Endothelial cell (in vitro differentiated cells): ENCODE measurements at regions not wholly inside any gene's neighbourhood (a gene's known extent, or its start where the extent isn't known, plus 50 kb on each side); places are given as distances from the start of the nearest gene placed in this dataset.
"Not testable (repeated sequence)": the region's sequence is repeated elsewhere in the genome, so short reads cannot be mapped to it uniquely, and the experiment has no call there.

Source experiments
- DNase-seq: peaks from one replicate; pipeline ENCODE4 v3.0.0; 2021; ENCODE audit warnings: low spot score
- H3K27ac Mint-ChIP-seq: one replicate; pipeline ENCODE4 v1.8.0; 2021; ENCODE audit warnings: mixed read lengths, inconsistent platforms; ENCODE audit not compliant: unreplicated experiment
- H3K27me3 Mint-ChIP-seq: one replicate; pipeline ENCODE4 v1.8.0; 2021; ENCODE audit warnings: mild to moderate bottlenecking, moderate library complexity, mixed read lengths, inconsistent platforms; ENCODE audit not compliant: unreplicated experiment
- H3K36me3 Mint-ChIP-seq: one replicate; pipeline ENCODE4 v1.8.0; 2021; ENCODE audit warnings: mild to moderate bottlenecking, low read depth, mixed read lengths, inconsistent platforms; ENCODE audit not compliant: unreplicated experiment
- H3K4me1 Mint-ChIP-seq: one replicate; pipeline ENCODE4 v1.8.0; 2021; ENCODE audit warnings: mild to moderate bottlenecking, mixed read lengths, inconsistent platforms; ENCODE audit not compliant: unreplicated experiment
- H3K4me3 Mint-ChIP-seq: one replicate; pipeline ENCODE4 v1.8.0; 2021; ENCODE audit warnings: mild to moderate bottlenecking, mixed read lengths, inconsistent platforms; ENCODE audit not compliant: unreplicated experiment
- H3K9me3 Mint-ChIP-seq: one replicate; pipeline ENCODE4 v1.8.0; 2021; ENCODE audit warnings: mixed read lengths, inconsistent platforms; ENCODE audit not compliant: unreplicated experiment
- CTCF ChIP-seq: fragments of 200-600 bp; sonication (generic); IDR thresholded peaks from one replicate; pipeline ENCODE4 v1.5.0; 2021; ENCODE audit warnings: antibody characterized with exemption; ENCODE audit not compliant: unreplicated experiment

GRCh38 chr14:105940534-105941225, 414.3 kb downstream of the TMEM121 start:
- no peak overlapping the region for H3K4me3 Mint-ChIP-seq
- peaks cover 8% of the 10 kb centered on the region for H3K36me3 Mint-ChIP-seq
- DNase-seq = no peak
- no peak overlapping the region for H3K27ac Mint-ChIP-seq
- H3K4me1 Mint-ChIP-seq = no peaks in the 10 kb centered on the region
- H3K27me3 Mint-ChIP-seq = peaks cover 15% of the 10 kb centered on the region
- peaks cover 61% of the 10 kb centered on the region for H3K9me3 Mint-ChIP-seq
- no peak for TF ChIP-seq CTCF

DNA sequence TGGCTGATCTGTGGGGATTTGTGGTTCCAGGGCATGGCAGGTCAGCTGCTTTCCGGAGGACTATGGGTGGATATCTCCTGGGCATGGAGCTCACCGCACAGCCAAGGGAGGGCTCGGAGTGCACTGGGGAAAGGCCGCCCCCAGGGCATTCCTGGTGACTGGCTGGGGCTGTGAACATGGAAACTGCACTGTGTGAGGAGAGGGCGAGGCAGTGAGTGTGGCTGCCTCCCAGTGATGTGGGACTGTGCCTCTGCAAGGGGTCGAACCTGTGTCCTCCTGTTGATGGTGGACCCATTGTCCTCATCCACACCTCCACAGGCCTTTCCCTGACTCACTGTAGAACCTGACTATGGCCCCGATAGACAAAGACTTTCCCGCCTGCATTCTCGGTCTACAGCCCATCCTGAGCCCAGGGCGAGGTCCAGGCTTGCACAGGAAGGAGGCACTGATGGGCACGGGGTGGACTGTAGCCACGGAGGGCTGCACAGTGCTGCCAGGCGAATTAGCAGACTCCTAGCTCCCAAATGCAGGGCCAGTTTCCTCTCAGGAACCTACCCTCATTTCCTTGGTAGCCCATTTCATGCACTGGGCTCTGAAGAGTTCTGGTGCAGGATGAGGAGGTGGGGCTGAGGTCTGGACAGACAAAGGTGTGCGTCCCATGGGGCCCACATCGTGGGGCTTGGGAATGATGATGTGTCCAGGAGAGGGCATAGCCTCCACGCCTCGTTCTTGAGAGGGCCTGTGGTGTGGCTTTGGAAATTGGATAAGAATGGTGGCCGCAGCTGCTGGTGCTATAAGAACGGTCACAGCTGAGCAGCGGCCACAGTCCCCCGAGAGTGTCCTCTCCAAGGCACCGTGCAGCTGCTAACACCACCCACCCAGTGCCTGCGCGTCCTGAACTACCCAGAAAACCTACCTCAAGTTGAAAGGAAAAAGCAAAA, 415.1 kb downstream of the TMEM121 start:
- Mint-ChIP-seq H3K27me3 (peaks cover 15% of the 10 kb centered on the region), H3K36me3 (peaks cover 8% of the 10 kb centered on the region), H3K9me3 (peaks cover 59% of the 10 kb centered on the region), H3K4me1 (no peaks in the 10 kb centered on the region), H3K4me3 (no peak overlapping the region), H3K27ac (no peak overlapping the region)
- no peak for TF ChIP-seq CTCF
- no peak for DNase-seq

GRCh38 chr14:105942725-105943124, 416.3 kb downstream of the TMEM121 start:
- not testable (repeated sequence) for H3K27ac Mint-ChIP-seq, DNase-seq, H3K4me1 Mint-ChIP-seq, H3K4me3 Mint-ChIP-seq
- Mint-ChIP-seq H3K27me3 (peaks cover 15% of the 10 kb centered on the region), H3K9me3 (peaks cover 56% of the 10 kb centered on the region), H3K36me3 (peaks cover 12% of the 10 kb centered on the region)

DNA sequence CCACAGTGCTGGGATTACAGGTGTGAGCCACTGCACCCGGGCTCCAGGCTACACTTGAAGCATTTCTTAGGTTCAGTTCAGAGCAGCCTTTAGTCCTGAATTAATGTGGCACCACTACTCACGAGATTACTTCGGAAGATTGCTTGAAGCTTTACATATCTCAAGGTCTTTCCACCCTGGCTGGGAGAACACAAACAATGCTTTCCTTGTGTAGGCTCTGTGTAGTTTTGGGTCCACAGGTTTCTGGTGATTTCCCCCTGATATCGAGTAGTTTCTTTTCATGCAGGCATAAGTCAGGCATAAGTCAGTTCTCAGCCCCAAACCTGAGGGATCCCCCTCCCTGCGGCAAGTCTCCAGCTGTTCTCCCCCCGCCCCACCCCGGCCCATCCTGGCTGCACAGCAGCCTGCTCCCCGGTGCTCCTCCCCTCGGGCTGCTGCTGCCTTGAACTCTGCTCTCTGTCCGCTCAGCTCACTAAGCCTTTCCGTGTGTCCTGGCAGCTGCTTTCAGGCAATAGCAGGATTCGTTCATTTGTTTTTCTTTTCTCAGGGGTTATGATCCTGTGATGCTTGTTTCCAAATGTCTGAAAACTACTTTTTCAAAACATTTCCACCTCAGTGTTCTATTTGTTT, 417.7 kb downstream of the TMEM121 start:
- TF ChIP-seq CTCF = no peak
- no peaks in the 10 kb centered on the region for H3K4me1 Mint-ChIP-seq
- H3K27ac Mint-ChIP-seq = no peak overlapping the region
- no peak overlapping the region for H3K4me3 Mint-ChIP-seq
- H3K27me3 Mint-ChIP-seq = peaks cover 15% of the 10 kb centered on the region
- peaks cover 57% of the 10 kb centered on the region for H3K9me3 Mint-ChIP-seq
- peaks cover 9% of the 10 kb centered on the region for H3K36me3 Mint-ChIP-seq
- no peak for DNase-seq

DNA sequence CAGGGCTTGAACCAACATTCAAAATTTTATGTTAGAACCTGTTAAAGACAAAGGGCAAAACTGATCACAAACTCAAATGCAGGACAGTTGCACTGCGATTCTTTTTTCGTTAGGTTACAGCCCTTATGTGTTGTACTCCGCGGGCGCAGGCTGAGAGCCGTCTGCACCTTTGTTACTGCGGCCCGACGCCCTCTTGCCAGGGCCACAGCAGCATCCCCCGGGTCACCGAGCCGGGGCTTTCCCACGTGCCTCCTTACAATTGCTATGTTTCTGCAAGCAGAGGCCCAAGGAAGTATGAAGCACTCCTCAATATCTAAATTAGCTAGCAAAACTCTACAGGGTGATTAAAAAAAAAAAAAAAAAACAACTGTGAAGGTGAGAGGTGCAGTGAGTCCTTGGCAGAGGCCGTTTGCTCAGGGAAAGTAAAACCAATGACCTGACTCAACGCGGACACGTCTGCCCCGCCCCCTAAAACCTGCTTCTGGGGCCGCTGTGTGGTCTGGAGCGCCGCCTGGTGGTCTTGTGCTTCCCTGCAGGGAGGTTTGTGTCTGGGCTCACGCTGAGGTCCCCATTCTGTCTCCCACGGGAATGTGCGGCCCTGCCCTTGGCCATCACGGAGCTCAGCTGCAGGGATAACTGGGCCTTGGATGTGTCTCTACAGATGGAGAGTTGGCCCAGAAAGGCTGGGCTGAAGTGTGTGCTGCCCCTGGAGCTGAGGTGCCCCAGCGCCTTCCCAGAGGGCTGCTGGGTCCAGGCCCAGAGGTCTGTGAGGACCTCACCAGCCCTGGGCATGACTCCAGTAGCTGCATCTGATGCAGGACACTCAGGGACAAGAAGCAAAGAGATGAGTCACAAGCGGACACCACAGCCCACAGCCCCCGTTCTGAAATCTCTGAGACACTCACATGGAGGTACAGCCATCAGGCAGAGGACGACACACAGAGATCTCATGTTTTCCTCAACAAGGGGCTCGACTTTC, 418.5 kb downstream of the TMEM121 start:
- no peaks in the 10 kb centered on the region for H3K4me1 Mint-ChIP-seq
- TF ChIP-seq CTCF = no peak
- peaks cover 15% of the 10 kb centered on the region for H3K27me3 Mint-ChIP-seq
- no peak for DNase-seq
- H3K4me3 Mint-ChIP-seq = no peak overlapping the region
- H3K9me3 Mint-ChIP-seq = peaks cover 48% of the 10 kb centered on the region
- no peak overlapping the region for H3K27ac Mint-ChIP-seq
- H3K36me3 Mint-ChIP-seq = peaks cover 6% of the 10 kb centered on the region
